ENCODE measurements at regions not wholly inside any gene's neighbourhood (a gene's known extent, or its start where the extent isn't known, plus 50 kb on each side); places are given as distances from the start of the nearest gene placed in this dataset.

- no peak for DNase-seq
- no peak overlapping the region for H3K27ac ChIP-seq
- no peaks in the 10 kb centered on the region for H3K36me3 ChIP-seq
- H3K4me1 ChIP-seq, result no peaks in the 10 kb centered on the region
- H3K9me3 ChIP-seq, result no peaks in the 10 kb centered on the region
- TF ChIP-seq CTCF (IDR thresholded peaks at IDR 0.05), result no peak
- WGBS, 2 donors, result 53 to 62% methylated on average over 14 of the region's 14 CpGs
- H3K4me3 ChIP-seq, result no peak overlapping the region
- no peak for FAIRE-seq
- no peaks in the 10 kb centered on the region for H3K27me3 ChIP-seq
- intact Hi-C loops (cut with DNase I), result no loop called here
- ATAC-seq, result no peak
These were observed 500.4 kb downstream of the IRX1 start for GRCh38 chr5:4095918-4096630.

- TF ChIP-seq CTCF (IDR thresholded peaks at IDR 0.05), result no peak
- no peak overlapping the region for H3K27ac ChIP-seq
- FAIRE-seq, result no peak
- H3K9me3 ChIP-seq, result no peaks in the 10 kb centered on the region
- no peak for DNase-seq
- no peak overlapping the region for H3K4me3 ChIP-seq
- H3K27me3 ChIP-seq, result no peaks in the 10 kb centered on the region
- intact Hi-C loops (cut with DNase I), result no loop called here
- H3K36me3 ChIP-seq, result no peaks in the 10 kb centered on the region
- ATAC-seq, result no peak
- 47 to 67% methylated on average over 6 of the region's 6 CpGs for WGBS, 2 donors
- H3K4me1 ChIP-seq, result no peaks in the 10 kb centered on the region
These were observed 501.6 kb downstream of the IRX1 start for GRCh38 chr5:4097199-4097598.

GRCh38 chr5:4098226-4098625 lies 502.6 kb downstream of the IRX1 start:
- no peak for ATAC-seq
- FAIRE-seq, result no peak

GRCh38 chr5:4099386-4099785 lies 503.8 kb downstream of the IRX1 start:
- intact Hi-C loops (cut with DNase I), result no loop called here
- Histone ChIP-seq H3K4me1 (no peaks in the 10 kb centered on the region), H3K27me3 (no peaks in the 10 kb centered on the region), H3K27ac (no peak overlapping the region), H3K9me3 (no peaks in the 10 kb centered on the region), H3K4me3 (no peak overlapping the region), H3K36me3 (no peaks in the 10 kb centered on the region)
- DNase-seq (no peak), ATAC-seq (no peak), FAIRE-seq (no peak)
- WGBS, 2 donors, result 43 to 50% methylated on average over 7 of the region's 7 CpGs
- no peak for TF ChIP-seq CTCF (IDR thresholded peaks at IDR 0.05)

More at GRCh38 chr5:4098226-4098625, 502.6 kb downstream of the IRX1 start:
- DNase-seq, result no peak
- WGBS, 2 donors, result 54 to 64% methylated on average over 9 of the region's 9 CpGs
- Histone ChIP-seq H3K27ac (no peak overlapping the region), H3K4me3 (no peak overlapping the region), H3K36me3 (no peaks in the 10 kb centered on the region), H3K4me1 (no peaks in the 10 kb centered on the region), H3K27me3 (no peaks in the 10 kb centered on the region), H3K9me3 (no peaks in the 10 kb centered on the region)
- no peak for TF ChIP-seq CTCF (IDR thresholded peaks at IDR 0.05)
- intact Hi-C loops (cut with DNase I), result no loop called here

GRCh38 chr5:4100739-4101138 lies 505.1 kb downstream of the IRX1 start:
- no peak for TF ChIP-seq CTCF (IDR thresholded peaks at IDR 0.05)
- no peak for DNase-seq
- 40 to 47% methylated on average over 14 of the region's 14 CpGs for WGBS, 2 donors
- no peak for FAIRE-seq
- no peaks in the 10 kb centered on the region for H3K27me3 ChIP-seq
- H3K9me3 ChIP-seq, result no peaks in the 10 kb centered on the region
- no peaks in the 10 kb centered on the region for H3K4me1 ChIP-seq
- no peak overlapping the region for H3K4me3 ChIP-seq
- no peaks in the 10 kb centered on the region for H3K36me3 ChIP-seq
- intact Hi-C loops (cut with DNase I), result no loop called here
- H3K27ac ChIP-seq, result no peak overlapping the region
- no peak for ATAC-seq

Data from pancreas (tissue), 10 donors.